ENCODE measurements at regions not wholly inside any gene's neighbourhood (a gene's known extent, or its start where the extent isn't known, plus 50 kb on each side); places are given as distances from the start of the nearest gene placed in this dataset.
"Not testable (repeated sequence)": the region's sequence is repeated elsewhere in the genome, so short reads cannot be mapped to it uniquely, and the experiment has no call there.

GRCh38 chr6:112936079-112936472 lies 588.9 kb downstream of the RFPL4B start:
- DNase-seq: no peak
- Histone ChIP-seq H3K27ac (no peak overlapping the region), H3K9ac (ENCODE audit: low read depth in 2 of 2, low read length in 2 of 2) (no peak overlapping the region), H3K4me3 (no peak overlapping the region), H3K9me3 (no peaks in the 10 kb centered on the region), H3K4me1 (no peaks in the 10 kb centered on the region), H3K36me3 (no peaks in the 10 kb centered on the region), H3K27me3 (no peaks in the 10 kb centered on the region)
- no peak for TF ChIP-seq CTCF (IDR thresholded peaks at IDR 0.05)
- intact Hi-C loops (cut with DNase I): no loop called here

GRCh38 chr6:112936504-112936903 lies 589.4 kb downstream of the RFPL4B start:
- Histone ChIP-seq H3K4me1 (no peaks in the 10 kb centered on the region), H3K9ac (ENCODE audit: low read depth in 2 of 2, low read length in 2 of 2) (no peak overlapping the region), H3K36me3 (no peaks in the 10 kb centered on the region), H3K27me3 (no peaks in the 10 kb centered on the region), H3K27ac (no peak overlapping the region), H3K4me3 (no peak overlapping the region), H3K9me3 (no peaks in the 10 kb centered on the region)
- TF ChIP-seq CTCF (IDR thresholded peaks at IDR 0.05): no peak
- intact Hi-C loops (cut with DNase I): no loop called here
- DNase-seq: no peak

- H3K4me3 ChIP-seq; DNase-seq; H3K36me3 ChIP-seq; H3K9me3 ChIP-seq; intact Hi-C loops (cut with DNase I); H3K27me3 ChIP-seq; H3K4me1 ChIP-seq; H3K27ac ChIP-seq; H3K9ac ChIP-seq (ENCODE audit: low read depth in 2 of 2, low read length in 2 of 2): not testable (repeated sequence)
Measured at GRCh38 chr6:112937690-112938089, 590.6 kb downstream of the RFPL4B start.

GRCh38 chr6:112938650-112939049 lies 591.5 kb downstream of the RFPL4B start:
- intact Hi-C loops (cut with DNase I): no loop called here
- Histone ChIP-seq H3K27me3 (no peaks in the 10 kb centered on the region), H3K9me3 (no peaks in the 10 kb centered on the region), H3K4me3 (no peak overlapping the region), H3K9ac (ENCODE audit: low read depth in 2 of 2, low read length in 2 of 2) (no peak overlapping the region), H3K27ac (no peak overlapping the region), H3K36me3 (no peaks in the 10 kb centered on the region), H3K4me1 (no peaks in the 10 kb centered on the region)
- DNase-seq: no peak
- TF ChIP-seq CTCF (IDR thresholded peaks at IDR 0.05): no peak

- no peak for DNase-seq
- no peaks in the 10 kb centered on the region for H3K36me3 ChIP-seq
- no peaks in the 10 kb centered on the region for H3K27me3 ChIP-seq
- no peak overlapping the region for H3K27ac ChIP-seq
- H3K4me3 ChIP-seq: no peak overlapping the region
- H3K9ac ChIP-seq (ENCODE audit: low read depth in 2 of 2, low read length in 2 of 2): no peak overlapping the region
- intact Hi-C loops (cut with DNase I): no loop called here
- H3K4me1 ChIP-seq: no peaks in the 10 kb centered on the region
- no peaks in the 10 kb centered on the region for H3K9me3 ChIP-seq
- TF ChIP-seq CTCF (IDR thresholded peaks at IDR 0.05): no peak
Measured at GRCh38 chr6:112939563-112939962, 592.4 kb downstream of the RFPL4B start.

- TF ChIP-seq CTCF (IDR thresholded peaks at IDR 0.05): no peak
Measured at GRCh38 chr6:112941613-112942012, 594.5 kb downstream of the RFPL4B start.

More at GRCh38 chr6:112941613-112942012, 594.5 kb downstream of the RFPL4B start:
- no peaks in the 10 kb centered on the region for H3K36me3 ChIP-seq
- no peaks in the 10 kb centered on the region for H3K9me3 ChIP-seq
- no peaks in the 10 kb centered on the region for H3K4me1 ChIP-seq
- H3K27me3 ChIP-seq: no peaks in the 10 kb centered on the region
- intact Hi-C loops (cut with DNase I): no loop called here
- H3K4me3 ChIP-seq: no peak overlapping the region
- DNase-seq: no peak
- no peak overlapping the region for H3K9ac ChIP-seq (ENCODE audit: low read depth in 2 of 2, low read length in 2 of 2)
- H3K27ac ChIP-seq: no peak overlapping the region
